Natural killer cell (primary cell): ENCODE measurements at regions not wholly inside any gene's neighbourhood (a gene's known extent, or its start where the extent isn't known, plus 50 kb on each side); places are given as distances from the start of the nearest gene placed in this dataset.

ENCODE experiments used
- ATAC-seq, 3 donors: fragments of 150-1000 bp in 2 of 3; fragments of 200-7000 bp in 1 of 3; cut with Tn5 transposase; 1 replicate in 1 of 3; 2 replicates in 2 of 3; pipeline ENCODE4 v1.10.0; 2021; ENCODE audit warnings: mild to moderate bottlenecking in 2 of 3, moderate library complexity in 2 of 3
- DNase-seq, 2 donors: peaks; one replicate each; pipeline versions ENCODE4 v3.0.0 to v3.0.0-alpha.2; 2013 to 2021; ENCODE audit warnings: mixed read lengths in 1 of 2
- H3K27ac ChIP-seq: one replicate; pipeline ENCODE4 v1.5.1; 2013; ENCODE audit warnings: mild to moderate bottlenecking, low read length
- H3K27me3 ChIP-seq: one replicate; pipeline ENCODE4 v1.6.1; 2013; ENCODE audit warnings: low read length; ENCODE audit not compliant: control insufficient read depth, insufficient read depth
- H3K36me3 ChIP-seq: one replicate; pipeline ENCODE4 v1.6.1; 2013; ENCODE audit warnings: low read length; ENCODE audit not compliant: control insufficient read depth, insufficient read depth
- H3K4me1 ChIP-seq: one replicate; pipeline ENCODE4 v1.6.1; 2013; ENCODE audit warnings: low read length; ENCODE audit not compliant: control insufficient read depth, insufficient read depth
- H3K4me3 ChIP-seq: one replicate; pipeline ENCODE4 v1.5.1; 2013; ENCODE audit warnings: low read length
- H3K9me3 ChIP-seq: one replicate; pipeline ENCODE4 v1.6.1; 2013; ENCODE audit warnings: low read length; ENCODE audit not compliant: control insufficient read depth, insufficient read depth
- H3K27ac Mint-ChIP-seq, 2 donors: one replicate each; pipeline ENCODE4 v1.8.0; 2022; ENCODE audit warnings: mild to moderate bottlenecking in 2 of 2, mixed read lengths in 2 of 2, moderate library complexity in 1 of 2
- H3K27me3 Mint-ChIP-seq, 2 donors: one replicate each; pipeline ENCODE4 v1.8.0; 2022; ENCODE audit warnings: low read depth in 2 of 2, mixed read lengths in 2 of 2
- H3K36me3 Mint-ChIP-seq: one replicate; pipeline ENCODE4 v1.8.0; 2022; ENCODE audit warnings: mixed read lengths
- H3K4me1 Mint-ChIP-seq, 2 donors: one replicate each; pipeline ENCODE4 v1.8.0; 2022; ENCODE audit warnings: mixed read lengths in 2 of 2
- H3K4me3 Mint-ChIP-seq: one replicate; pipeline ENCODE4 v1.8.0; 2022; ENCODE audit warnings: mild to moderate bottlenecking, moderate library complexity, mixed read lengths
- H3K9me3 Mint-ChIP-seq, 2 donors: one replicate each; pipeline ENCODE4 v1.8.0; 2022; ENCODE audit warnings: mixed read lengths in 2 of 2
- WGBS: methylation state at CpG from one replicate; pipeline ENCODE4 v1.1.7; 2013; ENCODE audit warnings: missing lambda C conversion rate; ENCODE audit not compliant: insufficient coverage; 5-methylcytosine and 5-hydroxymethylcytosine counted together
- intact Hi-C: fragments of 100-400 bp; cut with micrococcal nuclease; formaldehyde crosslinking; loops from one replicate; pipeline ENCODE4 v1.14.2; 2022
- TF ChIP-seq, protein P1 (sequence below): fragments of 200-600 bp; IDR thresholded peaks from one replicate; pipeline ENCODE4 v1.8.0; 2022; ENCODE audit warnings: antibody characterized with exemption

DNA sequence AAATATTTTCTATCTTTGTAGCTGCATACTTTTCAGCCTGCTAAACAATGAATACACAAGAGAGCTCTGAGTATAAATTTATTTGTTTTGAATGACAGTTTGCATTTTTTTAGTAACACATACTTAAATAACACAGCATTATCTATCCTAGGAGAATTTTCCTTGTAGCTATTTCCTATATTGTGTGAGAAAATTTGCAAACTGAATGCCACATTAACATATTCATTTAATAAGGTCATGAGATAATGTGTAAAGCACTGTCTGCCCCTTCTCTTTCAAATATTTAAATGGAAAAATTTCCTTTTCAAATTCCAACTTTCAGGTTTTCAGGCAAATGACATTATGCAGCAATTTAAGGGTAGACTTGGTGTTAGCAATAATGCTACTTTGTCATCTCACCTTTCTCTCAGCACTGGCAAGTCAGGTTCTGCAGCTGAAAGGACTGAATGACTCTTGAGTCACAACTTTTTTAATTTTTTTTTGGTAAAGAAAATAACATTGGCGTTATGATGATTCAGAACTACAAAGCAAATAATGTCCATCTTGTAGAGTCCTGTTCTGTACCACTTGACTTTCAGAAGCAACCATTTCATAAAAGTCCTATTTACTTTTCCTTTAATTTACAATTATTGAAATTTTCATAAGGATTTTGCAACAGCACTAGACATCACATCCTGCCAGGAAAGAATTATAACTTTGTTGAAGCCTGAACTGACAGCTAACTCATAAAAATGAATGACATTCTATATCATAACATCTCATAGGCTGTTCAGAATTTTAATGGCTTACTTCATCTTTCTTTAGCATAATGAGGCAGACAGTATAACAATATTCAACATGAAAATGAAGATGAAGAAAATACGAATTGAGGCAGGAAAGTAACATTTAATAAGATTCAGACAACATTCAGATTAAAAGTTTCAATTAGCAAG is 681.6 kb upstream of the SEMA6D start:
- intact Hi-C loops: no loop called here
- no peaks in the 10 kb centered on the region for H3K9me3 ChIP-seq
- H3K4me1 Mint-ChIP-seq: no peaks in the 10 kb centered on the region
- TF ChIP-seq, protein P1, sequence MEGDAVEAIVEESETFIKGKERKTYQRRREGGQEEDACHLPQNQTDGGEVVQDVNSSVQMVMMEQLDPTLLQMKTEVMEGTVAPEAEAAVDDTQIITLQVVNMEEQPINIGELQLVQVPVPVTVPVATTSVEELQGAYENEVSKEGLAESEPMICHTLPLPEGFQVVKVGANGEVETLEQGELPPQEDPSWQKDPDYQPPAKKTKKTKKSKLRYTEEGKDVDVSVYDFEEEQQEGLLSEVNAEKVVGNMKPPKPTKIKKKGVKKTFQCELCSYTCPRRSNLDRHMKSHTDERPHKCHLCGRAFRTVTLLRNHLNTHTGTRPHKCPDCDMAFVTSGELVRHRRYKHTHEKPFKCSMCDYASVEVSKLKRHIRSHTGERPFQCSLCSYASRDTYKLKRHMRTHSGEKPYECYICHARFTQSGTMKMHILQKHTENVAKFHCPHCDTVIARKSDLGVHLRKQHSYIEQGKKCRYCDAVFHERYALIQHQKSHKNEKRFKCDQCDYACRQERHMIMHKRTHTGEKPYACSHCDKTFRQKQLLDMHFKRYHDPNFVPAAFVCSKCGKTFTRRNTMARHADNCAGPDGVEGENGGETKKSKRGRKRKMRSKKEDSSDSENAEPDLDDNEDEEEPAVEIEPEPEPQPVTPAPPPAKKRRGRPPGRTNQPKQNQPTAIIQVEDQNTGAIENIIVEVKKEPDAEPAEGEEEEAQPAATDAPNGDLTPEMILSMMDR: no peak
- H3K27ac Mint-ChIP-seq: no peak overlapping the region
- peaks cover 2 to 4% of the 10 kb centered on the region in 2 donors for H3K9me3 Mint-ChIP-seq
- no peak overlapping the region for H3K4me3 Mint-ChIP-seq
- ATAC-seq (no peak), DNase-seq (no peak)
- H3K4me3 ChIP-seq: no peak overlapping the region
- H3K36me3 ChIP-seq: no peaks in the 10 kb centered on the region
- 57% methylated on average over 1 of the region's 2 CpGs for WGBS
- H3K27me3 Mint-ChIP-seq: no peaks in the 10 kb centered on the region
- H3K27ac ChIP-seq: no peak overlapping the region
- no peaks in the 10 kb centered on the region for H3K4me1 ChIP-seq
- no peaks in the 10 kb centered on the region for H3K27me3 ChIP-seq
- no peaks in the 10 kb centered on the region for H3K36me3 Mint-ChIP-seq

DNA sequence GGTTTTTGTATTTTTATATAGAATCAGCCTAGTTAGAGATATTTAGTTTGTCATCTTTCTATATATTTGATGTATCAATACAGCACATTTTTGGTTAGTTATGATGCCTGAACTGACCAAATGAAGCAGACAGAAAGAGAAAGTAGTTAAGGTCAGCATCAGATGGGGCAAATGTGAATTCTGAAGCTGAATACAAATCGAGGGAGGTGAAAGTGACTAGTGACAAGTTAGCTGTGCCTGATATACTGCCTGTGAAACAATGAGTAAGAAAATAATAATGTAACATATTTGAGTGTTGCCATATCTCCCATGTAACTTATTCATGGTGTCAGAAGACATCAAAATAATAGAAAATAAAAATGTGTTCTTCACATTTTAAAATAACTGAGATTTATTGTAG is 680.3 kb upstream of the SEMA6D start:
- WGBS: 33% methylated on average over 1 of the region's 1 CpG
- Histone ChIP-seq H3K27ac (no peak overlapping the region), H3K27me3 (no peaks in the 10 kb centered on the region), H3K4me3 (no peak overlapping the region), H3K9me3 (no peaks in the 10 kb centered on the region), H3K4me1 (no peaks in the 10 kb centered on the region), H3K36me3 (no peaks in the 10 kb centered on the region)
- no peak overlapping the region for H3K4me3 Mint-ChIP-seq
- ATAC-seq (no peak), DNase-seq (no peak)
- peaks cover 2 to 3% of the 10 kb centered on the region in 2 donors for H3K9me3 Mint-ChIP-seq
- H3K27ac Mint-ChIP-seq: no peak overlapping the region
- TF ChIP-seq, protein P1: no peak
- intact Hi-C loops: no loop called here
- H3K27me3 Mint-ChIP-seq: no peaks in the 10 kb centered on the region
- H3K36me3 Mint-ChIP-seq: no peaks in the 10 kb centered on the region
- H3K4me1 Mint-ChIP-seq: no peaks in the 10 kb centered on the region

DNA sequence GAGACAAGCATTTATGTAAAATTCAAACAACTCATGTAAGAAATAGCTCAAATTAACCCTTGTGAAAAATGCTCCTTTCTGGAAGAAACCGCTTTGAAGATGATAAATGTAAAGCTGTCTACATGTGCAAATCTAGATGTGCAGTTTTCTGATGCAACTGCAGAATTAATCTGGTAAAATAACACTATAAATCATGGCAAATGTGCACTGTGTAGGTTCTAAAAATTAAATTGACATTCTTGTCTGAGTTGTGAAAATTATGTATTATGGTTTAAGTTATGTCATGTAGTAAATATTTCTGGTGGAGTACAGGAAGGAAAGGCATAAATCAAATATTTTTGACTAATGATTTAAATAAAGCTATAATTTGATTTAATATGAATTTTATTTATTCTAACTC is 678.1 kb upstream of the SEMA6D start:
- intact Hi-C loops: no loop called here
- no peaks in the 10 kb centered on the region for H3K36me3 ChIP-seq
- DNase-seq: no peak
- ATAC-seq: no peak
- Mint-ChIP-seq H3K4me1 (no peaks in the 10 kb centered on the region), H3K27ac (no peak overlapping the region), H3K27me3 (no peaks in the 10 kb centered on the region), H3K36me3 (no peaks in the 10 kb centered on the region), H3K9me3 (peaks cover 2% of the 10 kb centered on the region in 2 donors), H3K4me3 (no peak overlapping the region)
- H3K4me1 ChIP-seq: no peaks in the 10 kb centered on the region
- no peak overlapping the region for H3K27ac ChIP-seq
- H3K4me3 ChIP-seq: no peak overlapping the region
- no peaks in the 10 kb centered on the region for H3K27me3 ChIP-seq
- TF ChIP-seq, protein P1: no peak
- 71% methylated on average over 1 of the region's 1 CpG for WGBS
- peaks cover 2% of the 10 kb centered on the region for H3K9me3 ChIP-seq
